ENCODE measurements at regions not wholly inside any gene's neighbourhood (a gene's known extent, or its start where the extent isn't known, plus 50 kb on each side); places are given as distances from the start of the nearest gene placed in this dataset.

- H3K9ac ChIP-seq (ENCODE audit: extremely low read depth, low read length, poor library complexity, severe bottlenecking), result no peak overlapping the region
- WGBS, 2 experiments (ENCODE audit: insufficient coverage in 1 of 2, insufficient read length in 1 of 2), result 80 to 100% methylated on average over 1 to 4 of the region's 4 CpGs
- H3K4me3 ChIP-seq (ENCODE audit: low read length), result no peak overlapping the region
- no peak overlapping the region for H3K4me3 Mint-ChIP-seq
- H3K36me3 ChIP-seq (ENCODE audit: control insufficient read depth, insufficient read depth, low read length), result no peaks in the 10 kb centered on the region
- no peaks in the 10 kb centered on the region for H3K9me3 ChIP-seq (ENCODE audit: control insufficient read depth, low read length)
- H3K27ac ChIP-seq (ENCODE audit: low read depth, low read length), result no peak overlapping the region
- H3K4me1 ChIP-seq (ENCODE audit: control insufficient read depth, insufficient read depth, low read length), result no peaks in the 10 kb centered on the region
- no peak overlapping the region for H3K27ac Mint-ChIP-seq
- H3K4me1 Mint-ChIP-seq, result no peaks in the 10 kb centered on the region
- DNase-seq, result no peak
- no peaks in the 10 kb centered on the region for H3K27me3 ChIP-seq (ENCODE audit: control insufficient read depth, insufficient read depth, low read length, poor library complexity, severe bottlenecking)
- H3K36me3 Mint-ChIP-seq (ENCODE audit: low read depth), result no peaks in the 10 kb centered on the region
- peaks cover 2% of the 10 kb centered on the region for H3K27me3 Mint-ChIP-seq (ENCODE audit: insufficient read depth)
- no peak for TF ChIP-seq CTCF (conservative IDR thresholded peaks at IDR 0.05)
- H3K9me3 Mint-ChIP-seq, result peaks cover 2% of the 10 kb centered on the region
Observed at GRCh38 chr1:25041916-25042315, 111.8 kb upstream of the RUNX3 start.

- DNase-seq, result no peak
- Histone ChIP-seq H3K4me3 (ENCODE audit: low read length) (no peak overlapping the region), H3K27me3 (ENCODE audit: control insufficient read depth, insufficient read depth, low read length, poor library complexity, severe bottlenecking) (no peaks in the 10 kb centered on the region), H3K9ac (ENCODE audit: extremely low read depth, low read length, poor library complexity, severe bottlenecking) (no peak overlapping the region), H3K27ac (ENCODE audit: low read depth, low read length) (no peak overlapping the region), H3K9me3 (ENCODE audit: control insufficient read depth, low read length) (no peaks in the 10 kb centered on the region), H3K36me3 (ENCODE audit: control insufficient read depth, insufficient read depth, low read length) (no peaks in the 10 kb centered on the region), H3K4me1 (ENCODE audit: control insufficient read depth, insufficient read depth, low read length) (no peaks in the 10 kb centered on the region)
- no peaks in the 10 kb centered on the region for H3K36me3 Mint-ChIP-seq (ENCODE audit: low read depth)
- 85 to 88% methylated on average over 5 to 11 of the region's 11 CpGs for WGBS, 2 experiments (ENCODE audit: insufficient coverage in 1 of 2, insufficient read length in 1 of 2)
- H3K4me3 Mint-ChIP-seq, result no peak overlapping the region
- TF ChIP-seq CTCF (conservative IDR thresholded peaks at IDR 0.05), result no peak
- H3K9me3 Mint-ChIP-seq, result peaks cover 2% of the 10 kb centered on the region
- H3K4me1 Mint-ChIP-seq, result no peaks in the 10 kb centered on the region
- peaks cover 2% of the 10 kb centered on the region for H3K27me3 Mint-ChIP-seq (ENCODE audit: insufficient read depth)
- no peak overlapping the region for H3K27ac Mint-ChIP-seq
Observed at GRCh38 chr1:25040122-25040685, 110.1 kb upstream of the RUNX3 start.

DNA sequence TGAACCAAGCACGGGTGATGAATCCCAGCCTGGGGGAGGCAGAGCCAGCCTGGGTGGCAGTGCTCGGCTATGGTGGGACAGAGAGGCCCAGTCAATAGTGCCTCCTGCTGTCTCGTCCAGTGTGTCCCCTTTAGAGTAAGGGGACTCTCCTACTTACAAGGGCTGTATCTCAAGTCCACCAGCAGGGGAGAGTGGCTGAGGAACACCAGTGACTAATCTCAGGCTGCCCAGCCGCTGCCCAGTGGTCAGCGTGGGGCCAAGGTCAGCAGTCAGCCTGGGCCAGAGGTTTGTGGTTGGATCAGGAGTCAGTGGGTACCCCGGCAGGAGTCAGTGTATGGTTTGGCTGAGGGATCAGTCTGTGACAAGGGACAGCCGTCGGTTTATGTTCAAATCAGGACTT lies 109.2 kb upstream of the RUNX3 start:
- Mint-ChIP-seq H3K27me3 (ENCODE audit: insufficient read depth) (peaks cover 2% of the 10 kb centered on the region), H3K36me3 (ENCODE audit: low read depth) (no peaks in the 10 kb centered on the region), H3K9me3 (peaks cover 2% of the 10 kb centered on the region), H3K4me1 (no peaks in the 10 kb centered on the region), H3K27ac (no peak overlapping the region), H3K4me3 (no peak overlapping the region)
- TF ChIP-seq CTCF (conservative IDR thresholded peaks at IDR 0.05), result peak; percentile 58
- no peak overlapping the region for H3K27ac ChIP-seq (ENCODE audit: low read depth, low read length)
- H3K4me1 ChIP-seq (ENCODE audit: control insufficient read depth, insufficient read depth, low read length), result no peaks in the 10 kb centered on the region
- H3K9ac ChIP-seq (ENCODE audit: extremely low read depth, low read length, poor library complexity, severe bottlenecking), result no peak overlapping the region
- no peaks in the 10 kb centered on the region for H3K27me3 ChIP-seq (ENCODE audit: control insufficient read depth, insufficient read depth, low read length, poor library complexity, severe bottlenecking)
- DNase-seq, result no peak
- 86 to 100% methylated on average over 4 to 8 of the region's 8 CpGs for WGBS, 2 experiments (ENCODE audit: insufficient coverage in 1 of 2, insufficient read length in 1 of 2)
- H3K4me3 ChIP-seq (ENCODE audit: low read length), result no peak overlapping the region
- H3K9me3 ChIP-seq (ENCODE audit: control insufficient read depth, low read length), result no peaks in the 10 kb centered on the region
- no peaks in the 10 kb centered on the region for H3K36me3 ChIP-seq (ENCODE audit: control insufficient read depth, insufficient read depth, low read length)
